HS-27A (cell line): ENCODE measurements at regions not wholly inside any gene's neighbourhood (a gene's known extent, or its start where the extent isn't known, plus 50 kb on each side); places are given as distances from the start of the nearest gene placed in this dataset.
A peak's percentile ranks its signal among the peaks of the same experiment; 100 is the strongest.
"Not testable (repeated sequence)": the region's sequence is repeated elsewhere in the genome, so short reads cannot be mapped to it uniquely, and the experiment has no call there.

Source experiments
- DNase-seq: peaks from one replicate; pipeline ENCODE4 v3.0.0-alpha.2; 2012; ENCODE audit warnings: low read depth, missing footprints

DNA sequence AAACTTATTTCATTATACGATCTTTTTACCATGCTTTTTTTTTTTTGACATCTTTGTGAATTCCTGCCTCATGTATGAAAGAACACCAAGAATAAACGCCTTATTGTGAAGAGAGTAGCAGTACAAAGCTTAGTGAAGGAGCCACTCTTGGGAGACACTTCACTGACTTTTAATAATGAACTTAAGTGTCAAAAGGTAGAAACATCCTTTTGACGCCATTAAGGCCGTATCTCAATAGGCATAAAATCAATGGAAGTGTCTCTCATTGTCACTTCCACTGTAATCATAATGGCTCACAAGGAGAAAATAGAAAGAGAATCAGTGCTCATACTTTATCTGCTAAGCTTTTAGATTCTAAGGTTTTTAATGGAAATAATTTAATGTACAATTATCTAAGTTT, 657.8 kb downstream of the DIPK2A start:
- no peak for DNase-seq

- no peak for DNase-seq
Measured at GRCh38 chr3:144636833-144637232, 665.2 kb downstream of the DIPK2A start.

- DNase-seq: no peak
Measured at GRCh38 chr3:144638009-144638408, 666.4 kb downstream of the DIPK2A start.

- peak; percentile 45 for DNase-seq
Measured at GRCh38 chr3:144643771-144644198, 672.2 kb downstream of the DIPK2A start.

DNA sequence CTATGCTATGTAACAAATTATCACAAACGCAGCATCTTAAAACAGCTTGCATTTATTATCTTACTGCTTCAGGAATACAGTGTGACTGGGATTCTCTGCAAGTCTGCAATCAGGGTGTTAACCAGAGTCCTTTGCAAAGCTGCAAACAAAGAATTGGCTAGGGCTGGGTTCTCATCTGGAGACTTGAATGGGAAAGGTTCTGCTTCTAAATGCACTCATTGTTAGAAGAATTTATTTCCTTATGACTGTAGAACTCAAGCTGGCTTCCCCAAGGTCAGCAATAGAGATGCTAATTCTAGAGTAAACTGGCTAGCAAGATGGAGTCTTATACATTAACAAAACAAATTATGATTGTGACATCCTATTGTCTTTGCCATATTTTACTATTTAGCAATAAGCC, 673.7 kb downstream of the DIPK2A start:
- no peak for DNase-seq

GRCh38 chr3:144650380-144650779, 678.8 kb downstream of the DIPK2A start:
- no peak for DNase-seq

DNA sequence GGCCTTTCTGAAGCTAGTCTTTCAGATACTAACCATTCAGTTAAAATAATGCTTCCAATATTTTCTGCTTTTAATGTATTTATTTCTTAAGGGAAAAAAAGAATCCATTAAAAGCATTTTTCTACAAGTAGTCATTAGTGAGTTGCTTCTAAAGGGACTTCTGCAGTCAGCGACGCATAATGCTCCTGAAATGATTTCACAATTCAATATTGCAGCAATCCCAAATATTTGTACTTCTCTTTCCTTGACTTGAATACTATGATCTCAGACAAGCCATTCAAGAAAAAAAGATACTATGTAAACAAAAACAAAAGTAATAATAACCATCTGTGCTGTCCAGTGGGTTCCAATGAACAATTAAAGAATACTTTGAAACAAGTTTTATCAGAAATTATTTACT, 681.0 kb downstream of the DIPK2A start:
- no peak for DNase-seq

DNA sequence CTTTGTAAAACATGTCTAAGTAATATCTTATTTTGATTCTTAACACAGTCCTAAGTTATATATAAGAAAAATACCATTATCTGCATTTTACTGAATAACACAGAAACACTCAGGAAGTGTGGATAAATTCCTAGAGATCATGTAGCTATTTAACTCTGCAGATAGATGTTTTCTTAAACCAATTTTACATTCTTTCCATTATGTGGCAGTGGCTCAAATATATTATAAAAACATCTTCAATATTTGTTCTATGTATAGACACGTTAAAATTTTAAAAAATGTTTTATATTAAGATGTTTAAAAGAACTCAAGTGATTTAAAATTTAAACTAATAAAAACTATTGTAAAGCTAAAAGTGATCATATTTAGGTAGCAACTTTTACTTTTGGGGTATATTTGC, 683.8 kb downstream of the DIPK2A start:
- no peak for DNase-seq

GRCh38 chr3:144660186-144660585, 688.6 kb downstream of the DIPK2A start:
- no peak for DNase-seq

DNA sequence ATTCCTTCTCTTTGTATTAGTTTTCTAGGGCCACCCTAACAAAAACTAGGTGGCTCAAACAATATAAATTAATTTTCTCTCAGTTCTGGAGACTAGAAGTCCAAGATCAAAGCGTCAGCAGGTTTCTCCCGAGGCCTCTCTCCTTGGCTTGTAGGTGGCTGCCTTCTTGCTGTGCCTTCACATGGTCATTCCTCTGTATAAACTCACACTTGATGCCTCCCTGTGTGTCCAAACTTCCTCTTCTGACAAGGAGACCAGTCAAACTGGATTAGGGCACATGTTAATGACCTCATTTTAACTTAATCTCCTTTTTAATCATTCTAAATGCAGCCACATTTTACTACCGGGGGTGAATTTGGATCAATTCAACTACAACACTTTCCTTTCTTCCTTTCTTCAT, 691.1 kb downstream of the DIPK2A start:
- no peak for DNase-seq

DNA sequence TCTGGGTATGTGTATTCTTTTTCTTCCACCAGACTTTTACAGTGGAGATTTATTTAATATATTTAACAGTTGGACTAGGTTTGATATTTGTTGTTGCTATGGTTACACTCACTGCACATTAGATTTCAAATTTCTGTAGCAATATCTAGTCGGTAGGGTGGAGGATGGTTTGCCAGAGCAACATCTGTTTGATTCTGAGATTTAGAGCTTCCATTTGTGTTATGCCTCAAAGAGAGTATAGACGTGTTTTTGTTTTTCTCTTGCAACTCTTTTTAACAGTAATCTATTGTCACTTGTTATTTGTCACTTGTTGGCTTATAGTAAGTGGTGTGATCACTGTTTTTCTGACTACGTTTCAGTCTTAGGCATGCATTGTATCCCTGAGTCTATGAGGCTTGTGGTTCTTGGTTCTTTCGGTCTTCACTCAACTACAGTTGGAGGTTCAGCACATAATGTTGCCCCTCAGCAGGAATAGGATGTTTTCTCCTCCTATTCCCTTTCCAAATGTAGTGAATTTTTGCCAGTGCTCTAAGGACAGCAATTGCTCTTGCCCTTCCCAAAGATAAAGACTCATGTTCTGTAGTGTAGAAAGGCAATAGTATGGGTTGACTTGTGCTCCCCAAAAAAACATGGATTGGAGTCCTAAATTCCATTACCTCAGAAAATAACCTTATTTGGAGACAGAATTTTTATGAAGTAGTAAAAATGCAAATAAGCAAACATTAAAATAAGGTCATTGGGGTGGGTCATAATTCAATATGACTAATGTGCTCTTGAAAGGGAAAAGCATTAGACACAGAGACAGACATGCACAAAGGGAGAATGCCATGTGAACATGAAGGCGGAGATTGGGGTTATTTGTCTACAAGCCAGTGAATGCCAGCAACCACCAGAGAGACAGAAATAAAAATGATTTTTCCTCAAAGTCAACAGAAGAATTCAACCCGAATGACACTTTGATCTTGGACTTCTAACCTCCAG, 692.1 kb downstream of the DIPK2A start:
- no peak for DNase-seq

- no peak for DNase-seq
Measured at GRCh38 chr3:144665567-144666053, 694.0 kb downstream of the DIPK2A start.

DNA sequence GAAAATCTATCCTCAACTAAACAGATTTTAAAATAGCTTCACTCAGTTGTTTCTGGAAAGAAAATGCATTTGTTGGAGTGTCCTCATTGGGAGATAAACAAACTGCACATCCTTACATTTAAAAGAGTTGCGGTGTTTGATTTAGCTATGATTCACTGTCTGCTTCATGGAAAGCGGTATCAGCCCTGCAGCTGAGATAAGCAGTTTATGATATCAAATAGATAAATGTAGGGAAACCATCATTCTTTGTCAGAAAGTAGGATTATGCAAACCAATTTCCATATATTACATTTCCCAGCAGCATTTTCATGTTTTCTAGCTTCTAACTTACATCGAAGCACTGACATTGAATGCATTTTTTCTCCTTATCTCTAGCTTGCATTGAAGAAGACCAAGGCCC, 698.9 kb downstream of the DIPK2A start:
- DNase-seq: no peak

- peak; percentile 33 for DNase-seq
Measured at GRCh38 chr3:144677103-144677502, 705.5 kb downstream of the DIPK2A start.

- no peak for DNase-seq
Measured at GRCh38 chr3:144683065-144683464, 711.4 kb downstream of the DIPK2A start.

DNA sequence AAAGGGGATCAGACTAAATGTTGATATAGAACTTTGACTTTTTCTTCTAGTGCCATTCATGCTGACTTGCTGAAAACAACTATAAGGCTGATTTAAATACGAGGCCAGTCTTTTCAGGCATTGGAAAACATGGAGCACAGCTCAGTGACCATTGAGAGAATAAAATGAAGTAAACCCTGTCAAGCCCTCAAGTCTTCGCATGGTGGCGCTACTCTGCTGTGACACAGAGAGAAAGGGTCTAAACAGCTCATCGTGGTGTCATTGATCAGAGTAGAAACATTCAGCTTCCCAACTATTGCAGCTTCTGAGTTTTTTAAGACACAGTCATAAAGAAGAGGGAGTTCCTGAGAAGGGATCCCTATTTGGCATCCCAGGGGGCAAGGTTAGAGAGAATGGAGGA, 716.2 kb downstream of the DIPK2A start:
- no peak for DNase-seq

- DNase-seq: no peak
Measured at GRCh38 chr3:144692488-144692887, 720.9 kb downstream of the DIPK2A start.

- DNase-seq: no peak
Measured at GRCh38 chr3:144708437-144708836, 736.8 kb downstream of the DIPK2A start.

DNA sequence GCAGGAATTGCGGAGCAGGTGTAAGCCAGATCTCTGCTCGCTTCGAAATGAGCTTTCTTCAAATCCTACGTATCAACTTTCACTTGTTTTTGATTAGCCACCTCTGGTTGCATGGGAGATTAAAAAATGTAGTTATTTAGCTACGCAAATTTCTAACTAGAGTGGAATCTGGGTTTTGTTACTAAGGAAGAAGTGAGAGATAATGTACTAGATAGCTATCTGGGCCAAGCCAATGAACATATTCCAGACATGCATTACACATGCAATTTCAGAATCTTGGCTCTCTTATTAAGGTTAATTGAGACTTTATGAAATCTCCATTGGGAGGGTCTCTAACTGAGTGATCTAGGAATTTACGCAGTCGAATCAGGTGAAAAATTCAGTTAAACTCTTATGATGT, 765.7 kb downstream of the DIPK2A start:
- DNase-seq: no peak

- DNase-seq: no peak
Measured at GRCh38 chr3:144743225-144743668, 771.6 kb downstream of the DIPK2A start.

DNA sequence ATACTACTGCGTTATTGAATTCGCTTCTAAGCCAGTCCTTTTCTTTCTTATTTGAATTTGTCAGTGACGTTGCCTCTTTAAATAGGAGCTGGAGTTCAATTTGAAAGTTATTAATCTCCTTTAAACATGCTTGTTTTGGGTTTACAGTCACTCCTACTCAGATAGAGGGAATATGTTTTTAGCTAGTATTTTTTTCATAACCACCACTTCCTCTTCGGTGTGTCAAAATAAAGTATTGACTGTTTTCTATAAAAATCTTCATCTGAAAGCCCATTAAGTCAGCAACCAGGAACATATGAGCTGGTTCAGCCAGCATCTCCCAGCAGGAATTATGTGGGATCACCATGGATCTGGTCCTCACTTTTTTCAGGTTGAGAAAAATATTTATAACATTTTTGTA, 772.9 kb downstream of the DIPK2A start:
- no peak for DNase-seq

DNA sequence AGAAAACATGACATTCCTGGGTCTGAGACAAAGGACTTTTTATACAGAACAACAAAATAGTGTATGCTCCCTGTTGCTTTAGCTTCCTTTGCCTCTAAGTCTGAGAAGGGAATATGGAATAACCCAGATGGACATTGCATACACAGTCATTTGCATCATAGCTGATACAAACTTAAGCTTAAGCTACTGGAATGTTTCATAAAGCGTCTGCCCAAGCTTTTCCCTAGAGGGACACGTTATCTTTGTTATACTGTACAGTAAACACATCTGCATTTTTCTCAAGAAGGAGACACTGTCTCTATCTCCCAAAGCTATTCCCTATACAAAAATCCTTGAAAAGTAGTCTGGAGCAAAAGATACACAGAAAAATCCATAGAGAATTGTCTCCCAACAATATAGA, 775.0 kb downstream of the DIPK2A start:
- no peak for DNase-seq

DNA sequence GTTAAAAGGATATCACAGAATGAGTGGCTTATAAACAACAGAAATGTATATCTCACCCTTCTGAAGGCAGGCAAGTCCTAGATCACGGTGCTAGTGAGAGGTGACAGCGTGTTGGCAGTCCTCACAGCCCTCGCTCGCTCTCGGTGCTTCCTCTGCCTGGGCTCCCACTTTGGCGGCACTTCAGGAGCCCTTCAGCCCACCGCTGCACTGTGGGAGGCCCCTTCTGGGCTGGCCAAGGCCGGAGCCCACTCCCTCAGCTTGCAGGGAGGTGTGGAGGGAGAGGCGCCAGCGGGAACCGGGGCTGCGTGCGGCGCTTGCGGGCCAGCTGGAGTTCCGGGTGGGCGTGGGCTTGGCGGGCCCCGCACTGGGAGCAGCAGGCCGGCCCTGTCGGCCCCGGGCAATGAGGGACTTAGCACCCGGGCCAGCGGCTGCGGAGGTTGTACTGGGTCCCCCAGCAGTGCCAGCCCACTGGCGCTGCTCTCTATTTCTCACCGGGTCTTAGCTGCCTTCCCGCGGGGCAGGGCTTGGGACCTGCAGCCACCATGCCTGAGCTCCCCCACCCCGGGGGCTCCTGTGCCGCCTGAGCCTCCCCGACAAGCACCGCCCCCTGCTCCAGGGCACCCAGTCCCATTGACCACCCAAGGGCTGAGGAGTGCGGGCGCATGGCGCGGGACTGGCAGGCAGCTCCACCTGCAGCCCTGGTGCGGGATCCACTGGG, 778.1 kb downstream of the DIPK2A start:
- DNase-seq: not testable (repeated sequence)
